Mucosa of stomach (tissue), 1 donor: ENCODE measurements at regions not wholly inside any gene's neighbourhood (a gene's known extent, or its start where the extent isn't known, plus 50 kb on each side); places are given as distances from the start of the nearest gene placed in this dataset.

Experiments
- H3K27me3 ChIP-seq: one replicate; pipeline ENCODE4 v1.7.0; 2013; ENCODE audit warnings: mild to moderate bottlenecking, low read length; ENCODE audit not compliant: control insufficient read depth, insufficient read depth
- H3K36me3 ChIP-seq: one replicate; pipeline ENCODE4 v1.7.0; 2013; ENCODE audit warnings: low read length; ENCODE audit not compliant: control insufficient read depth, insufficient read depth
- H3K4me1 ChIP-seq: one replicate; pipeline ENCODE4 v1.7.0; 2013; ENCODE audit warnings: mild to moderate bottlenecking, low read length; ENCODE audit not compliant: control insufficient read depth, insufficient read depth
- H3K4me3 ChIP-seq: one replicate; pipeline ENCODE4 v1.7.0; 2013; ENCODE audit warnings: low read length
- H3K9ac ChIP-seq: one replicate; pipeline ENCODE4 v1.7.0; 2013; ENCODE audit warnings: mild to moderate bottlenecking, low read length, moderate library complexity
- H3K9me3 ChIP-seq: one replicate; pipeline ENCODE4 v1.7.0; 2013; ENCODE audit warnings: mild to moderate bottlenecking, low read length, moderate library complexity; ENCODE audit not compliant: control insufficient read depth
- donor health status: Pancreatic carcinoma.

GRCh38 chr7:155979994-155980393 lies 167.7 kb upstream of the SHH start:
- no peaks in the 10 kb centered on the region for H3K4me1 ChIP-seq
- no peak overlapping the region for H3K4me3 ChIP-seq
- no peak overlapping the region for H3K9ac ChIP-seq
- H3K36me3 ChIP-seq = no peaks in the 10 kb centered on the region
- no peaks in the 10 kb centered on the region for H3K9me3 ChIP-seq
- no peaks in the 10 kb centered on the region for H3K27me3 ChIP-seq

- Histone ChIP-seq H3K36me3 (no peaks in the 10 kb centered on the region), H3K9me3 (no peaks in the 10 kb centered on the region), H3K9ac (no peak overlapping the region), H3K27me3 (no peaks in the 10 kb centered on the region), H3K4me1 (no peaks in the 10 kb centered on the region), H3K4me3 (no peak overlapping the region)
Measured at GRCh38 chr7:155979566-155979965, 167.3 kb upstream of the SHH start.

DNA sequence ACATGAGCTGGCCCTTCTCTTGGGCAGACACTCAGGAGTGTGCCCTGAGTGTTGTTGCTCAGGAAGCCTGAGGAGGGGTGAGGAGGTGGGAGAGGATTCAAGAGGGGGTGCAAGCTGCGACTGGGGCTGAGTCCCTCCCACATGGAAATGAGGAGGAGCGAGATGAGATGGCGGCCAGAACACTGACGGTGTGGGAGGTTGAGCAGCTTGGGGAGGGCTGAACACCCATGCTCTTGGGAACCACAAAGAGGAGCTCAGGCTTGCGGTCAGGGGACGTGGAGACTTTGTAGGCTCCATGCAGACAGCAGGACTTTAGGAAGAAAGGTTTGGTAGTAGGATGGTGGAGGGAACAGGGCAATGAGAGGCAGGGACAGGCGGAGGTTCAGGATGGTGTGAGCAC lies 163.2 kb upstream of the SHH start:
- Histone ChIP-seq H3K4me1 (no peaks in the 10 kb centered on the region), H3K9me3 (no peaks in the 10 kb centered on the region), H3K36me3 (no peaks in the 10 kb centered on the region), H3K27me3 (no peaks in the 10 kb centered on the region), H3K4me3 (no peak overlapping the region), H3K9ac (no peak overlapping the region)

DNA sequence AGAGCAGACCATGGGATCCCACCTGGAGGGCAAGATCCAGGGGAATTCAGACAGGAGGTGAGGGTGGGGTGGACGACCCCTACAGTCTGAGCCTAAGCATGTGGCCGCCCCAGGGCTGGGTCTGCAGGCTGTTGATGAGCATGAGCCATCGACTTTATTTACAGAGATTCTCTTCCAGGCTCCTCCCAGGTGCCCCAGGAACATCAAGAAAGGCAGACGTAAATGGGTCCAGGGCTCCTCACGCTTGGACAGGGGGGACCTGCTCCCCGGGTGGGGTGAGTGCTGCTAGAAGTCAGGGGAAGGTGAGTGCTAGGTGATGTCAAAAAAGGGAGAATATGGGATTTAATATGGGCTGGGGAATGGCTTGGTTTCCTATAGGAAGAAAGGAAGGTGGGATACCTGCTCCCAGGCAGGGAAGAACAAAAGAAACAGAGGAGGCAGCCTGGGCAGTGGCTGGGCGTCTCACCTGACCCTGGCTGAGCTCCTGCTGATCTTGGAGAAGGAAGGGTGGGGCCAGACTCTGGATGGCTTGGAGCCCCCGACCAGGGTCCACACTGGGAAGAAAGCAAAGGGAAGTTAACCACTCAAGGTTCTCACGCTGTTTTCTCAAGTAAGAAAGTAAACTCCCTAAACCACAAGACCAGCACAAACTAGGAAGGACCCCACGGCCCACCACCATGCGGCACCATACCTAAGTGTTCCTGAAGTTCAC lies 162.1 kb upstream of the SHH start:
- Histone ChIP-seq H3K4me3 (no peak overlapping the region), H3K4me1 (no peaks in the 10 kb centered on the region), H3K9ac (no peak overlapping the region), H3K36me3 (no peaks in the 10 kb centered on the region), H3K27me3 (no peaks in the 10 kb centered on the region), H3K9me3 (no peaks in the 10 kb centered on the region)

DNA sequence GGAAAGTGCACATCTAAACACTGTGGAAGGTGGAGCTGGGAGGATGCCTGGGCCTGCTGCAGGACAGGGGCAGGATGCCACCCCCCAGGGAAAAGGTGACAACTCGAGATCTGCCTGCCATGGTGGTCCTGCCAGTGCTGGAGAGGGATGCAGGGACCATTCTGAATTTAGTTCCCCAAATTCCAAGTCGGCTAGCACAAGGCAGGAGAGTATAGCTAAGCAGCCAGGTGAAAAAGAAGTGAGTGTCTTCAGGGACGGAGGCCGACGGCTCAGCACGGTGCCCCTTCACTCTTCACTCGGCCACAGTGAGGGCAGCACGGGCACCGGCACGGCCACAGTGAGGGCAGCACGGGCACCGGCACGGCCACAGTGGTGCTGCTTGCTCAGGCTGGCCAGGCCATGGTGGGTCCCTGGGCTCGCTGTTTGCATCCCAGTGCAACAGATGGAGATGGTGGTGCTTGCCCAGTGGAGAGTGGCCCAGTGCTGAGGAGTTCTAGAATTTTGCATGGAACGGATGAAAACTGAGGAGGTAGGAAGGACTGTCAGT lies 161.3 kb upstream of the SHH start:
- Histone ChIP-seq H3K36me3 (no peaks in the 10 kb centered on the region), H3K9me3 (no peaks in the 10 kb centered on the region), H3K4me1 (no peaks in the 10 kb centered on the region), H3K4me3 (no peak overlapping the region), H3K9ac (no peak overlapping the region), H3K27me3 (no peaks in the 10 kb centered on the region)

GRCh38 chr7:155972651-155973390 lies 160.6 kb upstream of the SHH start:
- Histone ChIP-seq H3K9me3 (no peaks in the 10 kb centered on the region), H3K36me3 (no peaks in the 10 kb centered on the region), H3K9ac (no peak overlapping the region), H3K4me1 (no peaks in the 10 kb centered on the region), H3K4me3 (no peak overlapping the region), H3K27me3 (no peaks in the 10 kb centered on the region)

- no peak overlapping the region for H3K4me3 ChIP-seq
- H3K4me1 ChIP-seq = no peaks in the 10 kb centered on the region
- H3K27me3 ChIP-seq = no peaks in the 10 kb centered on the region
- no peak overlapping the region for H3K9ac ChIP-seq
- no peaks in the 10 kb centered on the region for H3K9me3 ChIP-seq
- no peaks in the 10 kb centered on the region for H3K36me3 ChIP-seq
Measured at GRCh38 chr7:155972247-155972646, 160.0 kb upstream of the SHH start.

DNA sequence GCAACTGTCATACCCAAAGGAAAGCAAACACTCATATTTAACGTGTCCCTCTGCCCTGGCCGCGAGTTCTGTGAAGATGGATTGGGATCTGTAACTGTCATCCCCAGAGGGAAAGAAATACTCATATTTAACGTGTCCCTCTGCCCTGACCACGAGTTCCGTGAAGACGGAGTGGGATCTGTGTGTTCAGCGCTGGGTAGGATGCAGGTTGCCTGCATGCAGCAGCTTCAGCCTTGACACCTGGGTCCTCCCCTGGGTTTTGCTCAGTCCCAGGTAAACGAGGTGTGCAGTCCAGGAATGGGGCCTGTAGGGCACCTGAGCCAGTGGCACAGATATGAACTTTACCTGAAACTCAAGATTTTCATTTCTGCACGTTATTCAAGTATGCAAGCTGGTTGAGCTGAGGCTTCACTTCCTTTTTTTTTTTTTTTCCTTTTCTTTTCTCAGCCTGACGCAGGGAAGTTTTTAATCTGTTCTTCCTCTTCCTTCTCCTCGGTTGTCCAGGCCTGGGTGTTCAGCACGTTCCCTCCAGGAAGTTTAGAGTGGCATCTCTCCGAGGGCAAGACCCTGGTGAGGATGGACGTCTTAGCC lies 159.0 kb upstream of the SHH start:
- H3K27me3 ChIP-seq = no peaks in the 10 kb centered on the region
- no peaks in the 10 kb centered on the region for H3K9me3 ChIP-seq
- H3K4me3 ChIP-seq = no peak overlapping the region
- no peaks in the 10 kb centered on the region for H3K4me1 ChIP-seq
- H3K9ac ChIP-seq = no peak overlapping the region
- no peaks in the 10 kb centered on the region for H3K36me3 ChIP-seq

- Histone ChIP-seq H3K36me3 (no peaks in the 10 kb centered on the region), H3K9ac (no peak overlapping the region), H3K27me3 (no peaks in the 10 kb centered on the region), H3K4me1 (peaks cover 4% of the 10 kb centered on the region), H3K4me3 (no peak overlapping the region), H3K9me3 (no peaks in the 10 kb centered on the region)
Measured at GRCh38 chr7:155969192-155969929, 157.1 kb upstream of the SHH start.

- Histone ChIP-seq H3K9ac (no peak overlapping the region), H3K4me1 (peaks cover 33% of the 10 kb centered on the region), H3K36me3 (no peaks in the 10 kb centered on the region), H3K4me3 (no peak overlapping the region), H3K27me3 (no peaks in the 10 kb centered on the region), H3K9me3 (no peaks in the 10 kb centered on the region)
Measured at GRCh38 chr7:155965010-155965409, 152.7 kb upstream of the SHH start.

DNA sequence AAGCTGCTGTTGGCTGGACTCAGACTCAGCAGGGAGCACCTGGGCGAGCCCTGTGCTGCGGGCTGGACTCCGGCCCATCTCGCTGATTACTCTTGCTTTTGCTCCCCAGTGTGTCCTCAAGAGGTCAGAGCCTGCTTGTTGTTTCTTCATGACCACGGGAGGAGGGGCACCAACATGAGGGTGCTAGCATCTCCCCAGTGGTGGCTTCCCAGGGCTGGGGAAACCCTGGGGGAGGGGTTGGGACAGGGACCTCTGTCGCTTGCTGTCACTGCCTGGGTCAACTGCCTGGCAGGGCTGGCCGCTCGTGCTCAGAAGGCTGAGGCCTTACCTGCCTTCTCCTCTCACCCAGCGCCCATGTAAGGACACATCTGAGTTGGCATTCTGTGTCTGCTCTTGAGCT lies 152.3 kb upstream of the SHH start:
- Histone ChIP-seq H3K4me3 (no peak overlapping the region), H3K36me3 (no peaks in the 10 kb centered on the region), H3K9me3 (no peaks in the 10 kb centered on the region), H3K9ac (no peak overlapping the region), H3K27me3 (no peaks in the 10 kb centered on the region), H3K4me1 (peaks cover 36% of the 10 kb centered on the region)
